Mesendoderm (in vitro differentiated cells): ENCODE measurements at regions not wholly inside any gene's neighbourhood (a gene's known extent, or its start where the extent isn't known, plus 50 kb on each side); places are given as distances from the start of the nearest gene placed in this dataset.

ENCODE experiments used
- DNase-seq: peaks from one replicate; pipeline ENCODE4 v3.0.0; 2013
- H2AK5ac ChIP-seq: 2 replicates; pipeline ENCODE4 v1.6.1; 2013; ENCODE audit warnings: low read length, inconsistent platforms
- H2BK120ac ChIP-seq: 2 replicates; pipeline ENCODE4 v1.6.1; 2013; ENCODE audit warnings: low read depth, mild to moderate bottlenecking, low read length, moderate library complexity, mixed read lengths
- H2BK15ac ChIP-seq: replicated peaks from 2 replicates; pipeline ENCODE4 v1.6.1; 2013; ENCODE audit warnings: low read depth, mild to moderate bottlenecking, moderate library complexity
- H2BK5ac ChIP-seq: 2 replicates; pipeline ENCODE4 v1.6.1; 2013; ENCODE audit warnings: low read length, inconsistent platforms
- H3K18ac ChIP-seq: 2 replicates; pipeline ENCODE4 v1.6.1; 2013; ENCODE audit warnings: mild to moderate bottlenecking, low read length, mixed read lengths
- H3K23ac ChIP-seq: one replicate; pipeline ENCODE4 v1.6.1; 2013; ENCODE audit warnings: low read length
- H3K27ac ChIP-seq: 2 replicates; pipeline ENCODE4 v1.5.1; 2013; ENCODE audit warnings: low read depth, mild to moderate bottlenecking, inconsistent platforms, low read length, moderate library complexity
- H3K27me3 ChIP-seq: 2 replicates; pipeline ENCODE4 v1.6.1; 2013; ENCODE audit warnings: low read length, control low read depth, mild to moderate bottlenecking, inconsistent platforms; ENCODE audit not compliant: insufficient read depth, poor library complexity
- H3K36me3 ChIP-seq: 2 replicates; pipeline ENCODE4 v1.6.1; 2013; ENCODE audit warnings: low read length, inconsistent platforms; ENCODE audit not compliant: control insufficient read depth, insufficient read depth
- H3K4ac ChIP-seq: one replicate; pipeline ENCODE4 v1.6.1; 2013; ENCODE audit warnings: low read depth, mild to moderate bottlenecking, low read length, moderate library complexity
- H3K4me1 ChIP-seq: 2 replicates; pipeline ENCODE4 v1.6.1; 2013; ENCODE audit warnings: low read depth, low read length, inconsistent platforms; ENCODE audit not compliant: control insufficient read depth
- H3K4me2 ChIP-seq: 2 replicates; pipeline ENCODE4 v1.6.1; 2013; ENCODE audit warnings: low read length
- H3K4me3 ChIP-seq: 2 replicates; pipeline ENCODE4 v1.5.1; 2013; ENCODE audit warnings: mild to moderate bottlenecking, low read length
- H3K56ac ChIP-seq: one replicate; pipeline ENCODE4 v1.6.1; 2013; ENCODE audit warnings: low read length
- H3K79me1 ChIP-seq: 2 replicates; pipeline ENCODE4 v1.6.1; 2013; ENCODE audit warnings: low read length, inconsistent platforms
- H3K79me2 ChIP-seq: 2 replicates; pipeline ENCODE4 v1.6.1; 2013; ENCODE audit warnings: mild to moderate bottlenecking, low read length; ENCODE audit not compliant: control insufficient read depth, insufficient read depth
- H3K9ac ChIP-seq: 2 replicates; pipeline ENCODE4 v1.6.1; 2013; ENCODE audit warnings: low read length, inconsistent platforms
- H4K5ac ChIP-seq: one replicate; pipeline ENCODE4 v1.6.1; 2013; ENCODE audit warnings: low read length
- H4K8ac ChIP-seq: one replicate; pipeline ENCODE4 v1.6.1; 2013; ENCODE audit warnings: low read depth, mild to moderate bottlenecking, control low read depth, low read length, moderate library complexity
- WGBS: extraction: QIAGEN DNeasy Blood & Tissue Kit; methylation state at CpG from one replicate; pipeline ENCODE4 v1.1.7; 2013; ENCODE audit warnings: low lambda C conversion rate, missing lambda C conversion rate; ENCODE audit not compliant: insufficient coverage; ENCODE audit errors: extremely low coverage; 5-methylcytosine and 5-hydroxymethylcytosine counted together

GRCh38 chr18:38052879-38053590 lies 487.4 kb upstream of the CELF4 start:
- Histone ChIP-seq H3K4ac (no peak overlapping the region), H3K56ac (no peak overlapping the region), H3K79me2 (no peaks in the 10 kb centered on the region), H2BK5ac (no peak overlapping the region), H4K8ac (no peak overlapping the region), H4K5ac (no peak overlapping the region), H3K27ac (no peak overlapping the region), H3K4me1 (no peaks in the 10 kb centered on the region), H3K9ac (no peak overlapping the region), H3K79me1 (no peaks in the 10 kb centered on the region), H2BK120ac (no peak overlapping the region), H3K36me3 (no peaks in the 10 kb centered on the region), H3K23ac (no peak overlapping the region), H3K4me3 (no peak overlapping the region), H2AK5ac (no peak overlapping the region), H3K27me3 (no peaks in the 10 kb centered on the region), H3K18ac (no peak overlapping the region), H3K4me2 (no peak overlapping the region), H2BK15ac (no peak overlapping the region)
- no CpG with 5 or more reads among the region's 3 CpGs for WGBS
- no peak for DNase-seq

GRCh38 chr18:38047820-38048219 lies 482.2 kb upstream of the CELF4 start:
- no peak overlapping the region for H2BK5ac ChIP-seq
- H3K4me2 ChIP-seq, result no peak overlapping the region
- H4K5ac ChIP-seq, result no peak overlapping the region
- H3K9ac ChIP-seq, result no peak overlapping the region
- H3K23ac ChIP-seq, result no peak overlapping the region
- H3K79me1 ChIP-seq, result no peaks in the 10 kb centered on the region
- no peak overlapping the region for H4K8ac ChIP-seq
- H2BK120ac ChIP-seq, result no peak overlapping the region
- no peak overlapping the region for H3K27ac ChIP-seq
- no peak overlapping the region for H3K56ac ChIP-seq
- H2BK15ac ChIP-seq, result no peak overlapping the region
- no peak overlapping the region for H3K18ac ChIP-seq
- no peak overlapping the region for H3K4me3 ChIP-seq
- H3K27me3 ChIP-seq, result no peaks in the 10 kb centered on the region
- no peak overlapping the region for H3K4ac ChIP-seq
- H3K4me1 ChIP-seq, result no peaks in the 10 kb centered on the region
- peak; percentile 13 for DNase-seq
- WGBS, result no CpG with 5 or more reads among the region's 3 CpGs
- H3K79me2 ChIP-seq, result no peaks in the 10 kb centered on the region
- no peak overlapping the region for H2AK5ac ChIP-seq
- H3K36me3 ChIP-seq, result no peaks in the 10 kb centered on the region

- Histone ChIP-seq H3K79me2 (no peaks in the 10 kb centered on the region), H3K4ac (no peak overlapping the region), H2BK120ac (no peak overlapping the region), H2AK5ac (no peak overlapping the region), H3K79me1 (no peaks in the 10 kb centered on the region), H3K4me3 (no peak overlapping the region), H3K23ac (no peak overlapping the region), H3K27me3 (no peaks in the 10 kb centered on the region), H2BK15ac (no peak overlapping the region), H4K5ac (no peak overlapping the region), H3K4me2 (no peak overlapping the region), H3K9ac (no peak overlapping the region), H2BK5ac (no peak overlapping the region), H4K8ac (no peak overlapping the region), H3K27ac (no peak overlapping the region), H3K36me3 (no peaks in the 10 kb centered on the region), H3K4me1 (no peaks in the 10 kb centered on the region), H3K18ac (no peak overlapping the region), H3K56ac (no peak overlapping the region)
- no peak for DNase-seq
- no CpG with 5 or more reads among the region's 3 CpGs for WGBS
These were observed 481.1 kb upstream of the CELF4 start for GRCh38 chr18:38046651-38047050.

GRCh38 chr18:38045845-38046244 lies 480.2 kb upstream of the CELF4 start:
- no peak overlapping the region for H4K8ac ChIP-seq
- no peak for DNase-seq
- H2BK5ac ChIP-seq, result no peak overlapping the region
- no peak overlapping the region for H3K56ac ChIP-seq
- H2BK15ac ChIP-seq, result no peak overlapping the region
- no peak overlapping the region for H3K4me3 ChIP-seq
- no peaks in the 10 kb centered on the region for H3K27me3 ChIP-seq
- H3K36me3 ChIP-seq, result no peaks in the 10 kb centered on the region
- H3K4me2 ChIP-seq, result no peak overlapping the region
- no peak overlapping the region for H3K27ac ChIP-seq
- H3K18ac ChIP-seq, result no peak overlapping the region
- H3K9ac ChIP-seq, result no peak overlapping the region
- H3K4me1 ChIP-seq, result peaks cover 1% of the 10 kb centered on the region
- no peak overlapping the region for H3K4ac ChIP-seq
- no peak overlapping the region for H2BK120ac ChIP-seq
- no peak overlapping the region for H3K23ac ChIP-seq
- no peak overlapping the region for H4K5ac ChIP-seq
- no CpG with 5 or more reads among the region's 2 CpGs for WGBS
- no peaks in the 10 kb centered on the region for H3K79me2 ChIP-seq
- no peaks in the 10 kb centered on the region for H3K79me1 ChIP-seq
- no peak overlapping the region for H2AK5ac ChIP-seq

GRCh38 chr18:38042211-38042890 lies 476.8 kb upstream of the CELF4 start:
- no peak for DNase-seq
- H3K4me2 ChIP-seq, result no peak overlapping the region
- no peaks in the 10 kb centered on the region for H3K27me3 ChIP-seq
- H3K4ac ChIP-seq, result no peak overlapping the region
- H3K9ac ChIP-seq, result no peak overlapping the region
- no peaks in the 10 kb centered on the region for H3K79me2 ChIP-seq
- no peak overlapping the region for H3K4me3 ChIP-seq
- H3K27ac ChIP-seq, result no peak overlapping the region
- H2BK5ac ChIP-seq, result no peak overlapping the region
- no peak overlapping the region for H2BK120ac ChIP-seq
- H4K8ac ChIP-seq, result no peak overlapping the region
- WGBS, result no CpG with 5 or more reads among the region's 6 CpGs
- H3K23ac ChIP-seq, result no peak overlapping the region
- H3K4me1 ChIP-seq, result peaks cover 6% of the 10 kb centered on the region
- H2BK15ac ChIP-seq, result no peak overlapping the region
- no peak overlapping the region for H2AK5ac ChIP-seq
- no peaks in the 10 kb centered on the region for H3K79me1 ChIP-seq
- no peak overlapping the region for H4K5ac ChIP-seq
- no peak overlapping the region for H3K18ac ChIP-seq
- no peaks in the 10 kb centered on the region for H3K36me3 ChIP-seq
- no peak overlapping the region for H3K56ac ChIP-seq

GRCh38 chr18:38038242-38038641 lies 472.6 kb upstream of the CELF4 start:
- Histone ChIP-seq H3K56ac (no peak overlapping the region), H3K23ac (no peak overlapping the region)

More at GRCh38 chr18:38038242-38038641, 472.6 kb upstream of the CELF4 start:
- Histone ChIP-seq H3K18ac (no peak overlapping the region), H3K4me2 (no peak overlapping the region), H3K27ac (no peak overlapping the region), H3K79me2 (no peaks in the 10 kb centered on the region), H3K9ac (no peak overlapping the region), H4K8ac (no peak overlapping the region), H2AK5ac (no peak overlapping the region), H2BK120ac (no peak overlapping the region), H2BK15ac (no peak overlapping the region), H3K4ac (no peak overlapping the region), H2BK5ac (no peak overlapping the region), H3K4me3 (no peak overlapping the region), H3K79me1 (no peaks in the 10 kb centered on the region), H3K36me3 (no peaks in the 10 kb centered on the region), H3K4me1 (peaks cover 6% of the 10 kb centered on the region), H4K5ac (no peak overlapping the region), H3K27me3 (no peaks in the 10 kb centered on the region)
- no peak for DNase-seq
